Stimulated activated naive CD8-positive, alpha-beta T cell treated with anti-CD3 and anti-CD28 coated beads, Interleukin-15, Interleukin-2, amounts not matched to agents 100 U/mL and 50 U/mL, for 24 hours (primary cell): ENCODE measurements at regions not wholly inside any gene's neighbourhood (a gene's known extent, or its start where the extent isn't known, plus 50 kb on each side); places are given as distances from the start of the nearest gene placed in this dataset.

Experiments used
- ATAC-seq: fragments of 150-1000 bp; cut with Tn5 transposase; one replicate; pipeline ENCODE4 v1.10.0; 2021
- DNase-seq: peaks from one replicate; pipeline ENCODE4 v3.0.0; 2021

GRCh38 chr18:38397094-38397493 lies 831.5 kb upstream of the CELF4 start:
- ATAC-seq (no peak), DNase-seq (no peak)

GRCh38 chr18:38386146-38386545 lies 820.5 kb upstream of the CELF4 start:
- ATAC-seq (no peak), DNase-seq (no peak)

GRCh38 chr18:38369772-38370690 lies 804.4 kb upstream of the CELF4 start:
- DNase-seq (no peak), ATAC-seq (no peak)

DNA sequence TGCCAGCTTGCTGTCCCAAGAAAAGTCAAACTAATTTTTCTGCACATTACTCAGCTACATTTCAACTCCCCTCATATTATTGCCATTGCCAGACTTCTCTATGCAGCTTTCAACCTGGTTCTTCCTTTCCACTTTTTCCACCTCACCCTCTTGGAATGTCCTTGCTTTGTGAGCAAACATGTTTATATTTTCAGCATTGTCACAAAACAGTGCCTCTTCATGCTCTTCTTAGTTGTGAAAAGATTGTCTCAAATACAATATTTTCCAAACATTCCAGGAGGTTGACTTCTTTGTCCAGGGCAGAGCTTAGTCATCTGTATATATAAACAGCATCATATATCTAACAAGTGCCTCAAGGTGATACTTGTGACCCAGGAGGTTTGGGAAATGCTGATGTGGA lies 803.3 kb upstream of the CELF4 start:
- DNase-seq (no peak), ATAC-seq (no peak)

- ATAC-seq = no peak
- no peak for DNase-seq
These were observed 802.6 kb upstream of the CELF4 start for GRCh38 chr18:38368246-38368645.

DNA sequence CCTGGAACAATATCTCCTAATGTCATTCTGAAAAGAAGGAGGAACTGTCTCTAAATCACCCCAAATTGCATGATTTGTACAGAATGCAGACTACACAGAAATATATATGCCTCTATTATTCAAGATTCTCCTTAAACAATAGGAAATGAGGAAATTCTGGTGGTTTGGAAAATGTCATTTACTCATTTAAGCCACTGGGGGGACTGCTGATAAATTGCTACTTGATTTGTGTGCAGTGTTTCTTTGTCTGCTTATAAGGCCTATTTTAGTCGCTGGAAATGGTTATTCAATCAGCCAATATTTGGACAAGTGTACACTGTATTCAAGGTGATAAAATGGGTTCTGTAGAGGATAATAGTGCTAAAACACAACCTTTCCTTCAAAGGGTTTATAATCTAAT lies 801.9 kb upstream of the CELF4 start:
- ATAC-seq = no peak
- DNase-seq = no peak

DNA sequence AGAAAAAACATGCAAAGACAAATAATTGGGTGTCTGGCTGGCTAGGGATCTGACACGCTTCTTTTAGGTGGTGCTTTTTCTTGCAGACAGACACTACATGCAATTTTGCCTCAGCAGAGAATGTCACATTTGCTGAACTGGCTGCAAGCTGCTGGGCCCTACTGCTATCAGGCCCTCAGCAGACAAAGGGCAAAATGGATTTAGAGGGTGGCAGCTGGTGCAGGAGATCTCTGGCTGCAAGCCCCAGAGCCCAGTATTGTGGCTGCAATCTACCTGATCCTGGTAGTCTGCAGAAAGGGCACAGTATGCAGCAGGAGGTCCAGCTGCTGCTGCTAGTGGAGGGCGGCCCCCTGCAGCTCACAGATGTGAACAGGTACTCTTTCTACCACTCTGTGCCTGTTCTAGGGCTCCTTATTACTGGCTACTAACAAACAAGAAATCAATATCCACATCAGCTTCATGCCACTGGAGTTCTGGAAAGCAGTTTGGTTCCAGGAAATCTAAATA lies 796.7 kb upstream of the CELF4 start:
- ATAC-seq (no peak), DNase-seq (no peak)

- ATAC-seq = no peak
- no peak for DNase-seq
These were observed 793.4 kb upstream of the CELF4 start for GRCh38 chr18:38358805-38359657.

- ATAC-seq = no peak
These were observed 787.6 kb upstream of the CELF4 start for GRCh38 chr18:38353149-38353548.

DNA sequence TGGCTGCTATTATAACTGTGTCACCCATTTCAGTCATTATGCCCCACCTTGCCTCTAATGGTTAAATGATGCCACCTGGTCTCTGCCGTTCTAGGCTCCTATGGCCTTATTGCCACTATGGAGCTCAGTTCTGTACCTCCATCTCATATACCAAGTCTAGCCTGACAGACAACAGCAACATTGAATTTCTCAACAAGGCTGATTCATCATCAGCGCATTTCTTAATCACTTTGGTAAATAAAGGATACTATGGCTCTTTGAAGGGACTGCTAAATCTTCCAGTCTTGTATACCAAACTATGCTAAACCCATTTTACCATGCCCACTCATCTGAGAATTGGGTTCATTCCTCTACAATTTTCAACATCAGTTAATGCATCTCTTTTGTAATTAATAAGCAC lies 784.5 kb upstream of the CELF4 start:
- ATAC-seq (no peak), DNase-seq (no peak)

More at GRCh38 chr18:38353149-38353548, 787.6 kb upstream of the CELF4 start:
- no peak for DNase-seq

- DNase-seq (no peak), ATAC-seq (no peak)
These were observed 765.0 kb upstream of the CELF4 start for GRCh38 chr18:38330573-38330972.

DNA sequence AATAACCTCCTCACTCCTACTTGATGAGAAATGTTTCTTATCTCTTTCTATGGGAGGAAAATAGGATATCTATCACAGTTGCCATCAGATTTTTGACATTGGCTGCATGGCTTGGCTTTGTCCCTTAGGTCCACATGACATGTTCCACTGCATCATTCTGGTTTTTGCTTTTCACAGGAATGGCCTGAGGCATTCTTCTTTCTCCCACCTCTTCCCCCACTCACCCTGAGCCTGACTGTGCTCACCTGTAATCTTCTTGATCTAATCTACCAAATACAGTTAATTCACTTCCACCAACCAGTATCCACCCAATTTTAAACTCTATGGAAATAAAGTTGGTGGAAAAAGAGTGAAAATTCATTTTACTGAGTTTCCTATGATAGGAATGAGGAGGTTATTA lies 763.5 kb upstream of the CELF4 start:
- DNase-seq (no peak), ATAC-seq (no peak)

DNA sequence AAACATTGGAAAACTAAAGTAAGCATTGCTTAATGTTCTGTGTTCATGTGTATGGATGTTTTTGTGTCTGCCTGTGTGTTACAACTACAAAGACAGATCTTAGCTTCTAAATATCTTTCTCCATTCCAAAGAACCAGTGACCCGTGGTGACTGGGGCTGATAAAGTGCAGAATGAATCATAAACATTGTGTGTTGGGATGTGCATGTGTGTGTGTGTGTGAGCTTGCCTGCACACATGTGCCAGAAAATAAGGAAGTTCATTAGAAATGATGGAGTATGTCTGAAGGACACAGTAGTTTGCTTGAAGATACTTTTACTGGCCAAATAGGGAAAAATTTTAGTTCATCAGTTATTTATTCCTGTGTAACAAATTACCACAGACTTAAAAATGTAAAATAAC lies 756.6 kb upstream of the CELF4 start:
- ATAC-seq = no peak
- no peak for DNase-seq

DNA sequence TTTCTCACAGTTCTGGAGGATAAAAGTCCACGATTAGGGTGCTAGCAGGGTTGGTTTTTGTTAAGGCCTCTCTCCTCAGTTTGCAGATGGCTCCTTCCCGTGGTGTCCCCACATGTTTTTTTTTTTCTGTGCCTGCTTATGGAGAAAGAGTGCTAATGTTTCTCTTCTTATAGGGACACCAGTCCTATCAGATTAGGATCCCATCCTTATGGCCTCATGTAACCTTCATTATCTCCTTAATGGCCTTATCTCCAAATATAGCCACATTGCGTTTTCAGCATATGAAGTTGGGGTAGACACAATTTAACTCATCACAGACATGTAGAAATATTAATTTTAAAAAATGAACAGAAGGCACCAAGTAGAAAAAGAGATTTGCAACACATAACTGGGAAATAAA lies 755.7 kb upstream of the CELF4 start:
- no peak for ATAC-seq
- no peak for DNase-seq

DNA sequence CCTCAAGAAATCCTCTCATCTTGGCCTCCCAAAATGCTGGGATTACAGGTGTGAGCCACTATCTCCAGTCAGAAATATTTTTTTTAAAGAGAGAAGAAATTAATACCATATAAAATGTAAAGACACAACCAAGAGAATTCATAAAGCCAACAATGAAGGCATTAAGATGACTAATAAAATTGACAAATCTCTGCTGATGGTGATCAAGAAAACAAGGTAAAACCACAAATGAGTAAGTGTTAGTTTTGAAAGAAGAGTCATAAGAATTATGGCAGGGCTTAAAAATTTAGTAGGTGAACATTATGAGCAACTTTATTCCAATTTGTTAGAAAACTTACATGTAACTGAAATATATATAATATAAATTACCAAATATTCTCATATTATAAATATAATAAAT lies 752.8 kb upstream of the CELF4 start:
- ATAC-seq (no peak), DNase-seq (no peak)

- no peak for DNase-seq
- ATAC-seq = no peak
These were observed 748.2 kb upstream of the CELF4 start for GRCh38 chr18:38313831-38314230.

DNA sequence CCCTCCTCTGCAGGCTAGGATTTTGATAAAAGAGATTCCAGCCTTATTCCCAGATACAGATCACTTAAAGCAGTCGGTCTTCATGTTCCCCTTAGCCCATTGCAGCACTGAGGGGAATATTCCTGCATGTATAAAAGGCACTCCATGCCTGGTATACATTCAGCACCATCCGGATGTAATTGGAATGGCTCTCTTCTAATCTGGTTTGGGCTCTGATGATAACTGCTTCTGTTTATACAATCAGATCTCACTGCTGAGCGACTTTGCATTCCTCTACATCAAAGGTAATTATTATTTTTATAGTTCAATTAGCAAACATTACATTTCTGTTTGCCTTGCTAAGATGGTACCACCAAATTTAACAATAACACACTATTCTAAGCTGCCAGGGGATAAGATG lies 746.9 kb upstream of the CELF4 start:
- ATAC-seq = no peak

GRCh38 chr18:38310936-38311335 lies 745.3 kb upstream of the CELF4 start:
- no peak for ATAC-seq

More for the DNA sequence above, 746.9 kb upstream of the CELF4 start:
- no peak for DNase-seq

DNA sequence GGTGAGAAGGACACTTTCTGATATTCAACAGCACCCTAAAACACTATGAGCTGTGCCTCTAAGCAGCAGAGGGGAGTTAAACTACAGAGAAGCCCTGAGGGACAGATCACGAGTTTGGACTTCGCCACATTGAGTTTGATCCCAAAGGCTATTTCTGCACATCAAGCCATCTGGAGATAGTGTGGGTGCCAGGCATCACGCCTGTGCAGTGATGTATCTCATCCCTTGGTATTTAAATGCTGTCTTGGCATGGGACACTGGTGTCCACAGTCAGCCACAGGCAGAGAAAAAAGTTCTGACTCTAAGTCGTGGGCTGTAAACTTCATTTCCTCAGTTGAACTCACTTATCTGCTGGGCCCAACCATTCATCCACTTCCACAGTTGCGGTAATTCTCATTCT lies 742.3 kb upstream of the CELF4 start:
- DNase-seq (no peak), ATAC-seq (no peak)

More at GRCh38 chr18:38310936-38311335, 745.3 kb upstream of the CELF4 start:
- DNase-seq = no peak

- DNase-seq (no peak), ATAC-seq (no peak)
These were observed 740.4 kb upstream of the CELF4 start for GRCh38 chr18:38305961-38306360.

DNA sequence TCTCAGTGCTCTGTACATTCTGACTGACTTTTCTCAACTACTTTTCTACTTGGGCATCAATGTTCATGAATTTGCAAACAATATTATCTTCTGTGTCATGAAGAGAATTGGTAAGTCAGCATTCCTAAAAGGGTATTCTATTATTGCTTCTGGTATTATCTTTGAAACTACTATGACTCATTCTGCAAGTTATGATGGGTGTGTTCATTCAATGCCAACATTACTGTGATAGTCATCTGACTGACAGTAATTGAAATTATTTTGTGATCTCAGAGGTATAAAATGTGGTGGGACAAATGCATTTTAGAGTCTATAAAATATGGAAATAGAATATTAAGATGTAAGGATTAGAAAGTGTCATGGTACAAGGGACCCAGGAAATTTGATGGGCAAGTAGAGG lies 736.0 kb upstream of the CELF4 start:
- no peak for DNase-seq
- no peak for ATAC-seq

- DNase-seq (no peak), ATAC-seq (no peak)
These were observed 732.3 kb upstream of the CELF4 start for GRCh38 chr18:38297910-38298309.

DNA sequence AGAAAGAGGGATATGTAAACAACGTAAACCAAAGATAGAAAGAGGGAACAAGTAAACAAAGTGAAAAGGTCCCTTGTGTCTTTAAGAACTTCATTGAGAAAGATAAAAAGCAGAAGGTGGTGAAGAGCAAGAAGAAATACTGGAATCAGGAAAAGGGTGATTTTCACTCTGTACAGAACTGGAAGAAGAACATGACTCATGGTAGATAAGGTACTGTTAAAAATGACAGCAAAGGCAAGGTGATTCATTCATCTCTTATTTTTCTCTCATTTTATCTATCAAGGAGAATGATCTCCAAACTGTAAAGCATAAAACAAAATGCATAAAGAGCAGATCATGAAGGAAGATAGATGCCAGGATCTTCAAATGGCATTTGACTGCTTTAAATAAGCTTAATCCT lies 724.6 kb upstream of the CELF4 start:
- no peak for DNase-seq
- no peak for ATAC-seq
